Natural killer cell (primary cell): ENCODE measurements at regions not wholly inside any gene's neighbourhood (a gene's known extent, or its start where the extent isn't known, plus 50 kb on each side); places are given as distances from the start of the nearest gene placed in this dataset.

Source experiments
- ATAC-seq, 3 donors: fragments of 150-1000 bp in 2 of 3; fragments of 200-7000 bp in 1 of 3; cut with Tn5 transposase; 1 replicate in 1 of 3; 2 replicates in 2 of 3; pipeline ENCODE4 v1.10.0; 2021; ENCODE audit warnings: mild to moderate bottlenecking in 2 of 3, moderate library complexity in 2 of 3
- DNase-seq, 2 donors: peaks; one replicate each; pipeline versions ENCODE4 v3.0.0 to v3.0.0-alpha.2; 2013 to 2021; ENCODE audit warnings: mixed read lengths in 1 of 2
- H3K27ac ChIP-seq: one replicate; pipeline ENCODE4 v1.5.1; 2013; ENCODE audit warnings: mild to moderate bottlenecking, low read length
- H3K27me3 ChIP-seq: one replicate; pipeline ENCODE4 v1.6.1; 2013; ENCODE audit warnings: low read length; ENCODE audit not compliant: control insufficient read depth, insufficient read depth
- H3K36me3 ChIP-seq: one replicate; pipeline ENCODE4 v1.6.1; 2013; ENCODE audit warnings: low read length; ENCODE audit not compliant: control insufficient read depth, insufficient read depth
- H3K4me1 ChIP-seq: one replicate; pipeline ENCODE4 v1.6.1; 2013; ENCODE audit warnings: low read length; ENCODE audit not compliant: control insufficient read depth, insufficient read depth
- H3K4me3 ChIP-seq: one replicate; pipeline ENCODE4 v1.5.1; 2013; ENCODE audit warnings: low read length
- H3K9me3 ChIP-seq: one replicate; pipeline ENCODE4 v1.6.1; 2013; ENCODE audit warnings: low read length; ENCODE audit not compliant: control insufficient read depth, insufficient read depth
- H3K27ac Mint-ChIP-seq, 2 donors: one replicate each; pipeline ENCODE4 v1.8.0; 2022; ENCODE audit warnings: mild to moderate bottlenecking in 2 of 2, mixed read lengths in 2 of 2, moderate library complexity in 1 of 2
- H3K27me3 Mint-ChIP-seq, 2 donors: one replicate each; pipeline ENCODE4 v1.8.0; 2022; ENCODE audit warnings: low read depth in 2 of 2, mixed read lengths in 2 of 2
- H3K36me3 Mint-ChIP-seq: one replicate; pipeline ENCODE4 v1.8.0; 2022; ENCODE audit warnings: mixed read lengths
- H3K4me1 Mint-ChIP-seq, 2 donors: one replicate each; pipeline ENCODE4 v1.8.0; 2022; ENCODE audit warnings: mixed read lengths in 2 of 2
- H3K4me3 Mint-ChIP-seq: one replicate; pipeline ENCODE4 v1.8.0; 2022; ENCODE audit warnings: mild to moderate bottlenecking, moderate library complexity, mixed read lengths
- H3K9me3 Mint-ChIP-seq, 2 donors: one replicate each; pipeline ENCODE4 v1.8.0; 2022; ENCODE audit warnings: mixed read lengths in 2 of 2
- WGBS: methylation state at CpG from one replicate; pipeline ENCODE4 v1.1.7; 2013; ENCODE audit warnings: missing lambda C conversion rate; ENCODE audit not compliant: insufficient coverage; 5-methylcytosine and 5-hydroxymethylcytosine counted together
- intact Hi-C: fragments of 100-400 bp; cut with micrococcal nuclease; formaldehyde crosslinking; loops from one replicate; pipeline ENCODE4 v1.14.2; 2022
- TF ChIP-seq, protein P1 (sequence below): fragments of 200-600 bp; IDR thresholded peaks from one replicate; pipeline ENCODE4 v1.8.0; 2022; ENCODE audit warnings: antibody characterized with exemption

DNA sequence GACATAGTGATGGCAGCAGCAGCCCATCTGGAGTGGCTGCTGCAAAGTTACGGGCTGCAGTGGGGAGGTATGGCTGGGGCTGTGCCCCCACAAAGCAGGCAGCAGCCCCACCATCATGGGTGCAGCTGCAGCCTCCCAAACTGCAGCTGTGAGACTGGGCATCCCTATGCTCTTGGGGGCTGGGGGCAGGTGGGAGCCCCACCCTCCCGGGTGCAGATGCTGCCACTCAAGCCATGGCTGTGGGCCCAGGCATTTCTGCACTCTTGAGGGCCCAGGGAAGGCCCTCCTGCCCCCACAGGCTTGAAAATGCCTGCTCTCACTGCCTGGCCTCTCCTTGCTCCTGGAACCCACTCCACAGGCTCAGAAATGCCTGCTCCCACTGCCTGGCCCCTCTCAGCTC lies 389.4 kb downstream of the TEX13C start:
- TF ChIP-seq, protein P1, sequence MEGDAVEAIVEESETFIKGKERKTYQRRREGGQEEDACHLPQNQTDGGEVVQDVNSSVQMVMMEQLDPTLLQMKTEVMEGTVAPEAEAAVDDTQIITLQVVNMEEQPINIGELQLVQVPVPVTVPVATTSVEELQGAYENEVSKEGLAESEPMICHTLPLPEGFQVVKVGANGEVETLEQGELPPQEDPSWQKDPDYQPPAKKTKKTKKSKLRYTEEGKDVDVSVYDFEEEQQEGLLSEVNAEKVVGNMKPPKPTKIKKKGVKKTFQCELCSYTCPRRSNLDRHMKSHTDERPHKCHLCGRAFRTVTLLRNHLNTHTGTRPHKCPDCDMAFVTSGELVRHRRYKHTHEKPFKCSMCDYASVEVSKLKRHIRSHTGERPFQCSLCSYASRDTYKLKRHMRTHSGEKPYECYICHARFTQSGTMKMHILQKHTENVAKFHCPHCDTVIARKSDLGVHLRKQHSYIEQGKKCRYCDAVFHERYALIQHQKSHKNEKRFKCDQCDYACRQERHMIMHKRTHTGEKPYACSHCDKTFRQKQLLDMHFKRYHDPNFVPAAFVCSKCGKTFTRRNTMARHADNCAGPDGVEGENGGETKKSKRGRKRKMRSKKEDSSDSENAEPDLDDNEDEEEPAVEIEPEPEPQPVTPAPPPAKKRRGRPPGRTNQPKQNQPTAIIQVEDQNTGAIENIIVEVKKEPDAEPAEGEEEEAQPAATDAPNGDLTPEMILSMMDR = no peak
- Histone ChIP-seq H3K27ac (no peak overlapping the region), H3K4me1 (no peaks in the 10 kb centered on the region), H3K27me3 (no peaks in the 10 kb centered on the region), H3K4me3 (no peak overlapping the region), H3K9me3 (no peaks in the 10 kb centered on the region), H3K36me3 (no peaks in the 10 kb centered on the region)
- peaks cover 5 to 12% of the 10 kb centered on the region in 2 donors for H3K9me3 Mint-ChIP-seq
- DNase-seq (no peak), ATAC-seq (no peak)
- intact Hi-C loops = no loop called here
- no peak overlapping the region for H3K27ac Mint-ChIP-seq
- no peaks in the 10 kb centered on the region for H3K4me1 Mint-ChIP-seq
- H3K27me3 Mint-ChIP-seq = no peaks in the 10 kb centered on the region
- H3K36me3 Mint-ChIP-seq = no peaks in the 10 kb centered on the region
- H3K4me3 Mint-ChIP-seq = no peak overlapping the region
- 75% methylated on average over 2 of the region's 2 CpGs for WGBS

DNA sequence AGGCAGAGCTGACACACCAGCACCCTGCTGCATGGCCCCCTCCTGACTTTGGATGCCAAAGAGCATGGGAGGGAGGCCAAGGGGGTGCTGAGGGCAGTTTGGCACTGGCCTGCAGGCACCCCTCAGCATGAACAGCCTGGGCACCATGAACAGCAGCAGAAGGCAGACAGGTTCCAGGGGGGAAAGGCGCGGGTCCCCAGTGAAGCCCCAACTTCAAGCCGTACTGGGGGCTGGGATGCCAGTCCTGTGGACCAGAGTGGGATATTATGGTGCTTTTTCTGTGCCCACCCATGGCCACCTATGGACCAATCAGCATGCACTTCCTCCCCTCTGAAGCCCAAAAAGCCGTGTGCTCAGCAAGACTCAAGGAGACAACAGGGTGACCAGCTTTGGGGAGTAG lies 389.9 kb downstream of the TEX13C start:
- no peaks in the 10 kb centered on the region for H3K36me3 Mint-ChIP-seq
- intact Hi-C loops = no loop called here
- H3K9me3 Mint-ChIP-seq = peaks cover 5 to 12% of the 10 kb centered on the region in 2 donors
- H3K4me1 Mint-ChIP-seq = no peaks in the 10 kb centered on the region
- Histone ChIP-seq H3K9me3 (no peaks in the 10 kb centered on the region), H3K27me3 (no peaks in the 10 kb centered on the region), H3K4me3 (no peak overlapping the region), H3K27ac (no peak overlapping the region), H3K4me1 (no peaks in the 10 kb centered on the region), H3K36me3 (no peaks in the 10 kb centered on the region)
- H3K27me3 Mint-ChIP-seq = no peaks in the 10 kb centered on the region
- ATAC-seq = no peak
- no peak overlapping the region for H3K4me3 Mint-ChIP-seq
- WGBS = 71% methylated on average over 3 of the region's 4 CpGs
- H3K27ac Mint-ChIP-seq = no peak overlapping the region
- TF ChIP-seq, protein P1 = no peak
- DNase-seq = no peak

DNA sequence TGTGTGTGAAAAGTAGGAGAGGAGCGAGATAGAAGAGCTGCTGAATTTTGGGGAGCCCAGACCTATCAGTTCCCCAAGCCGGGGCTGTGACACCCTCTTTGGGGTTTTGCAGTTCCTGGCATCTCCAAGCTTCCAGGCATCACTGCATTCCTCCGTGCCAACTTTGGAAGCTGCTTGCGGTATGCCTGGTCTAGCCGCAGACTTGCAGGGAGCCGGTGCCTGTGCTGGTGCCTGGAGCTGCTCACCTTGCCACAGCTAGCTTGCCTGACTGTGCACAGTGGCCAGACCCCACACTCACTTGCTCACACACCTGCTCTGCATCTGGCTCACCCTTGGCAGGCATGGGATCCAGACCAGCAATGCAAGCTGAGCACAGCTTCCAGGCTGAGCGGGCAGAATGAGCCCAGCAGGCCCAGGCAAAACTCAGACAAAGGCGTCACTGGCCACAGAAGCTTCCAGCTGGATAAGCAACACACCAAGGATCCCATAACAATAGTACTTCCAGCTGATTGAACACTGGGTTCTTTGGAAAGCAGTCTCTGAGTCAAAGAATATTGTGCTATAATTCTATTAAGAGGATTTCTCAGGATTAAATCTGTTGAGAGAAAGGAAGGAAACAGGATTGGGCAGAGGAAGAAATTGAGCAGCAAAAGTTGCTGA lies 390.9 kb downstream of the TEX13C start:
- Histone ChIP-seq H3K4me3 (no peak overlapping the region), H3K27ac (no peak overlapping the region), H3K4me1 (no peaks in the 10 kb centered on the region), H3K9me3 (no peaks in the 10 kb centered on the region), H3K27me3 (no peaks in the 10 kb centered on the region), H3K36me3 (no peaks in the 10 kb centered on the region)
- Mint-ChIP-seq H3K9me3 (peaks cover 5 to 12% of the 10 kb centered on the region in 2 donors), H3K27me3 (no peaks in the 10 kb centered on the region), H3K27ac (no peak overlapping the region), H3K4me3 (no peak overlapping the region), H3K36me3 (no peaks in the 10 kb centered on the region), H3K4me1 (no peaks in the 10 kb centered on the region)
- WGBS = 94% methylated on average over 8 of the region's 8 CpGs
- intact Hi-C loops = no loop called here
- TF ChIP-seq, protein P1 = no peak
- ATAC-seq (no peak), DNase-seq (no peak)

DNA sequence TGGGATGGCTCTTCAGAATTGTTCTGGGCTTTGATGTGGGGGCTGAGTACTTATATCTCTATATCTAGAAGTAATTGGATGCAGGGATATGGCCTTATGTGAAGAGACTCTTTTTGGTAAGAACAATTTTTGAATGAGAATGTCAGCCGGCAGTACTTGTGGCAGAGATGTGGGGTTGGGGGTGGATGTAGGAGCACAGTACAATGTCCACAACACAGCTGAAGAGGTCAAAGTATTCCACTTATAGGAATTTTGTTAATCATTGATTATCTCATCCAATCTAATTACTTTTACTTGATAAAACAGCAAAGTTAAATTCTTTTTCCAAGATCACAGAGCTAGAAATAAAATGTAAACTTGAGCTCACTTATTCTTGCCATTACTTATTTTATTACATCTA lies 391.4 kb downstream of the TEX13C start:
- WGBS = no CpG with 5 or more reads among the region's 1 CpG
- no peaks in the 10 kb centered on the region for H3K4me1 ChIP-seq
- intact Hi-C loops = no loop called here

More for the DNA sequence above, 391.4 kb downstream of the TEX13C start:
- Mint-ChIP-seq H3K27ac (no peak overlapping the region), H3K9me3 (peaks cover 2 to 10% of the 10 kb centered on the region in 2 donors), H3K4me1 (no peaks in the 10 kb centered on the region), H3K4me3 (no peak overlapping the region), H3K36me3 (no peaks in the 10 kb centered on the region), H3K27me3 (no peaks in the 10 kb centered on the region)
- TF ChIP-seq, protein P1 = no peak
- H3K27ac ChIP-seq = no peak overlapping the region
- DNase-seq (no peak), ATAC-seq (no peak)
- H3K9me3 ChIP-seq = no peaks in the 10 kb centered on the region
- H3K4me3 ChIP-seq = no peak overlapping the region
- H3K27me3 ChIP-seq = no peaks in the 10 kb centered on the region
- H3K36me3 ChIP-seq = no peaks in the 10 kb centered on the region
